CD4-positive, alpha-beta T cell (primary cell): ENCODE measurements at regions not wholly inside any gene's neighbourhood (a gene's known extent, or its start where the extent isn't known, plus 50 kb on each side); places are given as distances from the start of the nearest gene placed in this dataset.

ENCODE experiments used
- ATAC-seq: fragments of 200-7000 bp; cut with Tn5 transposase; one replicate; pipeline ENCODE4 v1.10.0; 2022; ENCODE audit warnings: mild to moderate bottlenecking; ENCODE audit not compliant: poor library complexity
- CTCF ChIA-PET: fragments of 350-600 bp; sonication (Branson Sonifier 250); formaldehyde crosslinking; loops from one replicate; lab custom pipeline; 2021; ENCODE audit warnings: antibody characterized with exemption, inconsistent platforms; lab: Charles Lee
- POLR2A ChIA-PET: fragments of 350-600 bp; sonication (Branson Sonifier 250); formaldehyde crosslinking; loops from one replicate; lab custom pipeline; 2021; ENCODE audit warnings: antibody characterized with exemption, inconsistent platforms; lab: Charles Lee
- DNase-seq, 14 experiments: peaks; one replicate each; pipeline ENCODE4 v3.0.0-alpha.2; 2013 to 2020; ENCODE audit warnings: mixed read lengths in 2 of 14
- H3K27ac ChIP-seq, 2 donors: one replicate each; pipeline versions ENCODE4 v1.5.1 to v1.7.0; 2013; ENCODE audit warnings: low read length in 2 of 2, low read depth in 1 of 2, mild to moderate bottlenecking in 1 of 2
- H3K27me3 ChIP-seq, 2 experiments: 1 replicate in 1 of 2; 2 replicates in 1 of 2; pipeline versions ENCODE4 v1.6.1 to v1.7.0; 2013; ENCODE audit warnings: low read length in 2 of 2, control low read depth in 1 of 2, mild to moderate bottlenecking in 1 of 2, moderate library complexity in 1 of 2; ENCODE audit not compliant: insufficient read depth in 2 of 2, control insufficient read depth in 1 of 2
- H3K36me3 ChIP-seq: one replicate; pipeline ENCODE4 v1.6.1; 2013; ENCODE audit warnings: low read length, control low read depth; ENCODE audit not compliant: insufficient read depth
- H3K4me1 ChIP-seq: one replicate; pipeline ENCODE4 v1.6.1; 2013; ENCODE audit warnings: low read length, control low read depth; ENCODE audit not compliant: insufficient read depth
- H3K4me3 ChIP-seq: one replicate; pipeline ENCODE4 v1.5.1; 2013; ENCODE audit warnings: mild to moderate bottlenecking, low read length, moderate library complexity
- H3K9me3 ChIP-seq, 2 experiments: 1 replicate in 1 of 2; 2 replicates in 1 of 2; pipeline versions ENCODE4 v1.6.1 to v1.7.0; 2013; ENCODE audit warnings: low read length in 2 of 2, mild to moderate bottlenecking in 2 of 2, control low read depth in 1 of 2, moderate library complexity in 1 of 2; ENCODE audit not compliant: control insufficient read depth in 1 of 2, insufficient read depth in 1 of 2
- H3K27ac Mint-ChIP-seq: one replicate; pipeline ENCODE4 v1.8.0; 2020; ENCODE audit warnings: mixed read lengths
- H3K27me3 Mint-ChIP-seq: one replicate; pipeline ENCODE4 v1.8.0; 2021; ENCODE audit warnings: mixed read lengths
- H3K36me3 Mint-ChIP-seq: one replicate; pipeline ENCODE4 v1.8.0; 2021; ENCODE audit warnings: low read depth, mixed read lengths
- H3K4me1 Mint-ChIP-seq: one replicate; pipeline ENCODE4 v1.8.0; 2021; ENCODE audit warnings: low read depth, mixed read lengths
- H3K4me3 Mint-ChIP-seq: one replicate; pipeline ENCODE4 v1.8.0; 2020; ENCODE audit warnings: mild to moderate bottlenecking, mixed read lengths
- H3K9me3 Mint-ChIP-seq: one replicate; pipeline ENCODE4 v1.8.0; 2020; ENCODE audit warnings: mixed read lengths
- CTCF ChIP-seq: fragments of 200-600 bp; IDR thresholded peaks from one replicate; pipeline ENCODE4 v1.8.0; 2022; ENCODE audit warnings: antibody characterized with exemption, mild to moderate bottlenecking
- intact Hi-C, 2 experiments: fragments of 100-400 bp; cut with DNase I in 1 of 2; cut with micrococcal nuclease in 1 of 2; formaldehyde crosslinking; loops; one replicate each; pipeline versions ENCODE4 v1.15.1 to v1.9.0; 2023 to 2025; cut with DNase I, micrococcal nuclease

- peaks cover 24% of the 10 kb centered on the region for H3K9me3 Mint-ChIP-seq
Observed at GRCh38 chr16:35497399-35497798, 2038.0 kb downstream of the TP53TG3F start.

GRCh38 chr16:35506018-35506897, 2046.8 kb downstream of the TP53TG3F start:
- Histone ChIP-seq H3K27me3 (no peaks in the 10 kb centered on the region), H3K27ac (no peak overlapping the region), H3K4me3 (no peak overlapping the region), H3K36me3 (no peaks in the 10 kb centered on the region), H3K9me3 (peaks cover 6 to 32% of the 10 kb centered on the region in 2 experiments), H3K4me1 (no peaks in the 10 kb centered on the region)
- ATAC-seq (no peak), DNase-seq (no peak)
- no peaks in the 10 kb centered on the region for H3K4me1 Mint-ChIP-seq
- H3K36me3 Mint-ChIP-seq: no peaks in the 10 kb centered on the region
- POLR2A ChIA-PET: no interaction called here
- intact Hi-C loops: no loop called here
- no peak for TF ChIP-seq CTCF
- peaks cover 20% of the 10 kb centered on the region for H3K9me3 Mint-ChIP-seq
- no peak overlapping the region for H3K27ac Mint-ChIP-seq
- no peaks in the 10 kb centered on the region for H3K27me3 Mint-ChIP-seq
- CTCF ChIA-PET: no interaction called here
- no peak overlapping the region for H3K4me3 Mint-ChIP-seq

More at GRCh38 chr16:35497399-35497798, 2038.0 kb downstream of the TP53TG3F start:
- POLR2A ChIA-PET: no interaction called here
- Histone ChIP-seq H3K4me3 (no peak overlapping the region), H3K4me1 (no peaks in the 10 kb centered on the region), H3K36me3 (no peaks in the 10 kb centered on the region), H3K27ac (no peak overlapping the region), H3K27me3 (no peaks in the 10 kb centered on the region), H3K9me3 (peaks cover 15 to 28% of the 10 kb centered on the region in 2 experiments)
- no peak for DNase-seq
- no peak for ATAC-seq
- no peaks in the 10 kb centered on the region for H3K4me1 Mint-ChIP-seq
- no peak overlapping the region for H3K27ac Mint-ChIP-seq
- H3K27me3 Mint-ChIP-seq: no peaks in the 10 kb centered on the region
- no peaks in the 10 kb centered on the region for H3K36me3 Mint-ChIP-seq
- intact Hi-C loops: no loop called here
- TF ChIP-seq CTCF: no peak
- no peak overlapping the region for H3K4me3 Mint-ChIP-seq
- CTCF ChIA-PET: no interaction called here

- Mint-ChIP-seq H3K9me3 (peaks cover 23% of the 10 kb centered on the region), H3K4me1 (no peaks in the 10 kb centered on the region), H3K27me3 (no peaks in the 10 kb centered on the region), H3K36me3 (no peaks in the 10 kb centered on the region), H3K27ac (no peak overlapping the region), H3K4me3 (no peak overlapping the region)
- Histone ChIP-seq H3K4me1 (no peaks in the 10 kb centered on the region), H3K27ac (no peak overlapping the region), H3K36me3 (no peaks in the 10 kb centered on the region), H3K9me3 (peaks cover 5 to 28% of the 10 kb centered on the region in 2 experiments), H3K27me3 (no peaks in the 10 kb centered on the region), H3K4me3 (no peak overlapping the region)
- ChIA-PET CTCF (no interaction called here), POLR2A (no interaction called here)
- DNase-seq (no peak), ATAC-seq (no peak)
- TF ChIP-seq CTCF: no peak
- intact Hi-C loops: no loop called here
Observed at GRCh38 chr16:35506898-35507194, 2047.4 kb downstream of the TP53TG3F start.
